Esophagus squamous epithelium (tissue), 4 donors: ENCODE measurements at regions not wholly inside any gene's neighbourhood (a gene's known extent, or its start where the extent isn't known, plus 50 kb on each side); places are given as distances from the start of the nearest gene placed in this dataset.

ENCODE experiments used
- CTCF ChIP-seq, 6 experiments: fragments of 450-650 bp in 4 of 6; fragments of 200-600 bp in 2 of 6; sonication (generic) in 2 of 6; IDR thresholded peaks; one replicate each; pipeline ENCODE4 v1.5.1; 2016 to 2019; ENCODE audit warnings: antibody characterized with exemption in 6 of 6, mild to moderate bottlenecking in 4 of 6, moderate library complexity in 4 of 6
- POLR2A ChIP-seq, 4 donors: fragments of 450-650 bp; IDR thresholded peaks; one replicate each; pipeline ENCODE4 v1.6.1; 2017; ENCODE audit warnings: antibody characterized with exemption in 4 of 4, mild to moderate bottlenecking in 4 of 4, moderate library complexity in 3 of 4

- no peak for TF ChIP-seq CTCF (IDR thresholded peaks at IDR 0.05)
- TF ChIP-seq POLR2A (IDR thresholded peaks at IDR 0.05) = no peak
These were observed 188.4 kb downstream of the DHX15 start for GRCh38 chr4:24395937-24396336.
